Effector CD4-positive, alpha-beta T cell (primary cell): ENCODE measurements at regions not wholly inside any gene's neighbourhood (a gene's known extent, or its start where the extent isn't known, plus 50 kb on each side); places are given as distances from the start of the nearest gene placed in this dataset.
"Not testable (repeated sequence)": the region's sequence is repeated elsewhere in the genome, so short reads cannot be mapped to it uniquely, and the experiment has no call there.

Experiments
- DNase-seq: peaks from one replicate; pipeline ENCODE4 v3.0.0-alpha.2; 2020

DNA sequence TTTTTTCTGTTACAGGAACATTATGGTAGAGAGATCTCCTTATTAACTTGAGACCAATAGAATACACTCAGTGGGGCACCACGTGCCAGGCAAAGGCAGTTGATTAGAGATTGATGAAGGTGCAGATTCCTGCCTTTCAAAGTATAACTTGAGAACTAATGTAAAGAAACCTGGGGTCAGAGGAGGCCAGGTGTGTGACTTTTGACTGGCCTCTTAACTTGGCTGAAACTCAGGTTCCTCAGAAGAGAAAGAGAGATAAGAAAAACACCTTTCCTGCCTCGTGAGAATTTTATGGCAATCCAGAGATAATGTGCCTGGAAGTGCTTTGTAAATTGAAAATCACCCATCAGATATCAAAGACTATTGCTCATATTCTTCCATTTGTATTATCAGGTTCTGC is 110.7 kb upstream of the GZMB start:
- no peak for DNase-seq

GRCh38 chr14:24741871-24742270 is 107.9 kb upstream of the GZMB start:
- no peak for DNase-seq

- DNase-seq: no peak
Observed at GRCh38 chr14:24735984-24736630, 102.1 kb upstream of the GZMB start.

DNA sequence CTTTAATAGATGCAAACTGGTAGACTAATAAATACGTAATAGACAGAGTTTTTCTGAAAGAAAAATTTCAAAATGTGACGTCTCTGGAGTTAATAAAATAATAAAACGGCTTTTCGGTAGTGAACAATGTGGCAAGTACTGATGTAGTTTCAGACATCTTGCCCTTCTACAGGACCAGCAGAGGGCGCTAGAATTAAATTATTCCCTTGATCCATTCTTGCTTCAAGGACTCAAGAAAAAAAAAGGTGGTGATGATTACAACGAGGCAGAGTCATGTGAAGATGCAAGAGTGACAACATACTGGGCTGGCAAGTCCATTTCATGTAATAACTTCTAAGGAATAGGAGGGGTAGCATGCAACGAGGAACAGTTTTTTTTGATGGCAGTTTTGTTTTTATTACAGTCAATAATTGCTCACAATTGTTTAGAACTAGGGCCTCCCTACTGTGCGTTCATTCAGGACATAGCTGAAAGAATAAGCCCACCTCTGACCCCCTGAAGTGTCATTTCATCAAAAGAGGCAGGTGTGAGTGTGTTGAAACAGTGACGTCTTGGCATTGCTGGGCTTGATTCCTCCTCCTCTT is 101.0 kb upstream of the GZMB start:
- DNase-seq: no peak

DNA sequence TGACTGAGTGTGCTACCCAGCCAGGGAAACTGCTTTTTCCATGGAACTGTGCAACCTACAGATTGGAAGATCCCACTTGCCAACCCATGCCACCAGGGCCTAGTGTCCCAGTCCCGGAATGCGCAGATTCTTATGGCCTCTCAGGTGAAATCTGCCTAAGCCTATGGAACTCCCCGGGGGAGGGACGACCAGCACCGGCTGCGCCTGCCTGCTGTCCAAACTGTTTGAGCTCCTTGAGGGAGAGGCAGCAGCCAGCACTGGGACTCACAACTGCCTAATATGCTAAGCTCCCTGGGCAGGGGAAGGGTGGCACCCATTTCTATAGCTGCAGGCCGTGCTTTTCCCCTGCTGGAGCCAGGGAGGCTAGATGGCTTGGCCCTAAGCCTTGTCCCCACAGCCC is 92.5 kb upstream of the GZMB start:
- DNase-seq: no peak

- no peak for DNase-seq
Observed at GRCh38 chr14:24725311-24725710, 91.3 kb upstream of the GZMB start.

- DNase-seq: no peak
Observed at GRCh38 chr14:24721775-24722174, 87.8 kb upstream of the GZMB start.

GRCh38 chr14:24715239-24715638 is 81.2 kb upstream of the GZMB start:
- no peak for DNase-seq

GRCh38 chr14:24713404-24713803 is 79.4 kb upstream of the GZMB start:
- DNase-seq: no peak

DNA sequence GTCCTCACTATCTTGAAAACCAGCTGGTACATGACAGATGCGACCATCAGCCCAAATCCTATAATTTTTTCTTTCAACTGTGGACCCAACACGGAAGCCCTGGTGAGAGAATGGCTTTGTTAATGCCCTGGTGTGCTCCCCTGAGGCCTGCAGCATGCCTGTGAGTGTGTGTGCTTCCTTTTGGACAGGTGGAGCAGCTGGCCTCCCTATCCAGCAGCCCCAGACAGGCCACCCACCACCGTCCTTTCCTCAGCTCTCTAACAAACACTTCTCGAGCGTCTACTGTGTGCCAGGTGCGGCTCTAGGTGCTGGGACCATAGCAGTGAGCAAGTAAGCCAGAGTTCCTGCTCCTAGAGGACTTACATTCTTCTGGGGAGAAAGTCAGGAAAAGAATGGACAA is 78.9 kb upstream of the GZMB start:
- DNase-seq: no peak

GRCh38 chr14:24712374-24712773 is 78.4 kb upstream of the GZMB start:
- no peak for DNase-seq

DNA sequence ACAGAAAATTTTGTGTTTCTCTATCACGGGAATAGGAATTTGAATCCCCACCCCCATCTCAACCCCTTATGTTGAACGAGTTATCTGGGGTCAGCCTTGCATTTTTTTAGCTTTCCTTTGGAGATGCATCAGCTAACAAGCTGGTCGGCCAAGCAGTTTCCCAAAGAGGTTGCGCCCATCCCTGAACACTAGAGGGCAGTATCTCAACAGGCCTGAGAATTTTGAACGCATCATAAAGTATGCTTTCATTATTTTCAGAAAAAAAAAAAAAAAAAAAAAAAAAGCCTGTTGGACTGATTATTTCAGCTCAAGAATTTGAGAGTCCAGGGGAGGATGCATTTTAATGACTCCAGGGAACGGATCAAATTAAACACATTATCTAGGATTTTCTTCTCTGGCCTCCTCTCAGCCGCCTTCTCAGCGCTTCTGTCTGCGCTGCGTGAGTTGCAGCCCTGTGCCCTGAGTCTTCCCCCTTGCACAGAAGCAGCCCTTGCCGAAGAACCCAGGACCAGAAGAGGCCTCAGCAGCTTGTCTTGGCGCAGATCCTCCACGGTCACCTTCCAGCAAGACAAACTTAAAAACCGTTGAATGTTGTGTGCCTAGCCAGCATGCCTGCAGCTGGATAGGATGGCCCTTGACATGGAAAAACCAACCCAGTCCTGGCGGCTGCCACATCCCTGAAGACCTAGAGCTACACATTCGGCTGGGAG is 76.6 kb upstream of the GZMB start:
- peak; percentile 30 for DNase-seq

DNA sequence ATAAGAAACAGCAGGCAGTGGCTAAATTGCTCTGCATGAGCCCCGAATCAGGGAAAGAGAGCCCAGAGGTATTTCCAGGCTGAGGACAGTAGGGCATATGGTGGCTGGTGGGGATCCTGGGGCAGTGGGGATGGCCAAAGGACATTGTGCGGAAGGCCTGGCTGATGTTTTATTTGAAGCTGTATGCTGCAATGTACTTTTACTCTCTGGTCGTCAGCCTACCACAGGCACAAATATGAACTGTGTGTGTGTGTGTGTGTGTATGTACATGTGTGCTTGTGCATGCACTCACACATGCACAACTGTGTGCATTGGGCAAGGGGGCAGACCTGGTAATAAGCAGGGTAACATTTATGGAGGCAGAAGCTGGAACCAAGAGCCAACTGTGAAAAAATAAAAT is 74.7 kb upstream of the GZMB start:
- no peak for DNase-seq

DNA sequence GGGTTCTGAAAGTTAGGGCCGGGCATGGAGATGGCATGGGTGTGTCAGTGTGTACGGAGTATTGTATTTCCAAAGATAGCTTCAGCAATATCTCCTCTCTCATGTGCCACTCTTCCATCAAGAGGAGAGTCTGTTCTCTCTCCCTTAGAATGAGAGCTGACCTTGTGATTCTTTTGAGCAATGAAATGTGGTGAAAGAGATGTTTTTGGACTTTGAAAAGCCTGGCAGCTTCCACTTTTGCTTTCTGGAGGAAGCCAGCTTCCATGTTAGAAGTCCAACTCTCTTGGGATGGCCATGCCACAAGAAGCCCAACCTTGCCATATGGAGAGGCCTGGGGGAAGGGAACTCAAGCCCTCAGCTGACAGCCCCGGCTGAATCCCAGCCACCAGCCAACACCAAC is 72.4 kb upstream of the GZMB start:
- DNase-seq: no peak

DNA sequence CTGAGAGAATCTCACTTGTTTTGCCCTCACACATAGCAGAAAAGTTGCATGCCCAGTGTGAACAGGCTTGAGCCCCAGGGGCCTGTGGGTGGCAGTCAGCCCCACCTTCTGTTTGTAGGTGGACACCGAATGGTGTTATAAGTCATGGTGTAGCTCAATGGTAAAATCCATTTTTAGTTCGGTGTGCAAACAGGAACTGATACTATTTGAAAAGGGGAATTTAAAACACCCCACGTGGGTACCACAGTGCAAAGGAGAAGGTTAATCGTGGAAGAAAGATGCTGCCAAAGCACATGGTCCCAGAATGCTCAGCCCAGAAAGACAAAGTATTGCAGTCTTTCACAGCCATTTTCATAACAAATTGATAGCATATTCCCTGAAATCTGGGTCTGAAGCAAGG is 71.8 kb upstream of the GZMB start:
- DNase-seq: no peak

- no peak for DNase-seq
Observed at GRCh38 chr14:24701062-24701461, 67.1 kb upstream of the GZMB start.

DNA sequence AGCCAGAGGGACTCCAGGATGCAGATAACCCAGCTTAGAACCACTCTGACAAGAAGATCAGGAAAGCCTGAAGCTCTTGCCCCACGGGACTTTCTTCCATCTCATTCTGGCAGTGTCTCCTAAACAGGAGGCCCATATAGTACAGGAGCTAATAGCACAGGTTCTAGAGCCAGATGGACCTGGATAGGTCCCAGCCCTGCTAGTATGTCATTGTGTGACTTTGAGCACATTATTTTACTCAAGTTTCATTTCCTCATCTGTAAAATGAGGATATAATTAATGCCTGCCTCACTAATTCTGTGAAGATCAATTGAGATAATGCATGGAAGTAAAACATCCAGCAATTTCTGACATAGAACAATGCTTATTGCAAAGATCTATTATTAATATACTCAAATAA is 66.5 kb upstream of the GZMB start:
- no peak for DNase-seq

DNA sequence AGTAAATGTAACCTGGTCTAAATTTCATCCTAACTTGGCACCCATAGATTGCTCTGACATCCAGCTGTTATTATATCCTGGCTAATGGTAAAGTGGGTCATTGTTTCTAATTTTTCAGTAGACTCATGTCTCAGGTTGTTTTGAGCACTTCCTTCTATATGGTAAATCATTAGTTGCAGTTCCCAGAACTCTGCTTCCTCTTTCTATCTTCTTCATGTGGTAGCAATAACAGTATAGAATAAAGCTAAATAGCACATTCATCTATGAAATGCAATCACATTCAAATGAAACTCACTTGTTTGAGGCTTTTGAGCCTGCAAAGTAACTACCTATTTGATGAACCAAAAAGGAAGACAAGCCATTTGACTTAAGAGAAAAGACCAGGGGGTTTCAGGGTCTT is 65.1 kb upstream of the GZMB start:
- no peak for DNase-seq

DNA sequence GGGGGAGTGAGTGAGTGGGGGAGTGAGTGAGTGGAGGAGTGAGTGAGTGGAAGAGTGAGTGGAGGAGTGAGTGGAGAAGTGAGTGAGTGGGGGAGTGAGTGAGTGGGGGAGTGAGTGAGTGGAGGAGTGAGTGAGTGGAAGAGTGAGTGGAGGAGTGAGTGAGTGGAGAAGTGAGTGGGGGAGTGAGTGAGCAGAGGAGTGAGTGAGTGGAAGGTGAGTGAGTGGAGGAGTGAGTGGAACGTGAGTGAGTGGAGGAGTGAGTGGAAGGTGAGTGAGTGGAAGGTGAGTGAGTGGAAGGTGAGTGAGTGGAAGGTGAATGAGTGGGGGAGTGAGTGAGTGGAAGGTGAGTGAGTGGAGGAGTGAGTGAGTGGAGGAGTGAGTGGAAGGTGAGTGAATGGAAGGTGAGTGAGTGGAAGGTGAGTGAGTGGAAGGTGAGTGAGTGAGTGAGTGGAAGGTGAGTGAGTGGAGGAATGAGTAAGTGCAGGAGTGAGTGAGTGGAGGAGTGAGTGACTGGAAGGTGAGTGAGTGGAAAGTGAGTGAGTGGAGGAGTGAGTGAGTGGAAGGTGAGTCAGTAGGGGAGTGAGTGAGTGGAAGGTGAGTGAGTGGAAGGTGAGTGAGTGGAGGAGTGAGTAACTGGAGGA is 62.4 kb upstream of the GZMB start:
- not testable (repeated sequence) for DNase-seq

DNA sequence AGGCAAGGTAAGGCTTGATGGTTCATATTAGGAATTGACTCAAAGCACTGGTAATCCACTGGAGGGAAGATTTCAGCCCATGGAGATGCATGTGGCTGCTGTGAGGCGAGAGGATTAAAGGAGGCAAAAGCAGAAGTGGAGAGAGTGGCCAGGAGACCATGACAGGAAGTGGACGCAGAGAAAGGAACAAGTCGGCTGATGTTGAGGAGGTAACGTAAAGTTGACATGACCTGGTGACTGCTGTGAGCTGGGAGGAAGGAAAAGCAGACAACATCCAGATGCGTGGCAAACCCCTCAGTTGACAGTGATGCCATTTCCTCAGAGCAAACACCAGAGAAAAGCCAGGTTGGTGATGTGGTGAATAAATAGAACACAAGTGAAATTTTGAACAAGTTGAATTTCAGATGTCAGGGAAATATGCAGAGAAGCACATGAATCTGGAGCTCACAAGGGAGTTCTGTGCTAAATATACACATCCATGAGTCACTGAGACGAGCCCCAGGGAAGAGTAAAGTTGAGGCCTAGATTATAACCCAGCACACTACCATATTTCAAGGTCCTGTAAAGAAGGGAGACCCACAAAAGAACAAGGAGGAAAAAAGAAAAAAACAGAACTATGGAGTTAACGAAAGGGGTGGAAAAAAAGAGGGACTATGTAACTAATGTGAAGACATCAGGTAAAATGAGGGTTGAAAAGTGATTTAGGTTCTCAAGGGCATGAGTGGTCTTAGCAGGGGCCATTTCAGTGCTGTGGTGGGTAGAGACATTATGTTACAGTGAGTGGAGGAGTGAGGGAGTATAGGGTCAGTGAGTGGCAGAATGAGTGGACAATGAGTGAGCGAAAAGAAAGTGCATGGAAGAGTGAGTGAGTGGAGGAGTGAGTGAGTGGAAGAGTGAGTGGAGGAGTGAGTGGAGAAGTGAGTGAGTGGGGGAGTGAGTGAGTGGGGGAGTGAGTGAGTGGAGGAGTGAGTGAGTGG is 61.6 kb upstream of the GZMB start:
- DNase-seq: no peak

DNA sequence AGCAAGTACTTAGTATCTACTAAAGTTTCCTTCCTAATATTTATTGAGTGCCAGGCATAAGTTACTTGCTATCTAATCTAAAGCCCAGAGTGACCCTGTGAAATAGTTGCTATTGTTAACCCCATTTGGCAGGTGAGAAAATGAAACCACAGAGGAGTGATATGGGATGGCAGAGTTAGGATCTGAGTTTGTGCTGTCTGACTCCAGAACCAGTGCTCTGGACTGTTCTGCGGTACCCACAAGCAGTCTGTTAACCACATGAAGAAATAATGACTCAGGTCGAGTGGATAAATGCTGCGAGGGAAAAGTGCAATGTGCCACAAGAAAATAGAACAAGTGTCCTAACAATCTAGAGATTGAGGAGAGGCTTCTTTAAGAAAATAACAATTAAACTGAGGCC is 60.7 kb upstream of the GZMB start:
- no peak for DNase-seq

DNA sequence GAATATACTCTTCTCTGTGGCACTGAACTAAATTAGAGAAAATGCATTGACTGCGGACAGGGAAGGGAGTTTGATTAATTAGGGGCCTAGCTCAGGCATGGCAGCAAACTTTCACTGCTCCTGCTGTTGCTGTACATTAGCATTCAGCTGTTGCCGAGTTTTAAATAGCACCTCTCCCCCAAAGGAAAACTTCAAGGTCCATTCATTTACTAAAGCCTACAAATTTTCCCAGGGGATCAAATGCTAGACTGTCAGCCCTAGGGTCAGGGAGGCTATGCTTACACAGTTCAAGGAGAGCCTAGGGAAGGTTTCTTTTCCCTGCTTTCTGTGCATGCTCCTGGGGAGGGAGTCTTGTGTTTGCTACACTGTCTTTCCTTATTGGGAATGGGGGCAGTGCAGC is 60.0 kb upstream of the GZMB start:
- DNase-seq: no peak

GRCh38 chr14:24693353-24693737 is 59.4 kb upstream of the GZMB start:
- no peak for DNase-seq
